ENCODE measurements at regions not wholly inside any gene's neighbourhood (a gene's known extent, or its start where the extent isn't known, plus 50 kb on each side); places are given as distances from the start of the nearest gene placed in this dataset.

DNA sequence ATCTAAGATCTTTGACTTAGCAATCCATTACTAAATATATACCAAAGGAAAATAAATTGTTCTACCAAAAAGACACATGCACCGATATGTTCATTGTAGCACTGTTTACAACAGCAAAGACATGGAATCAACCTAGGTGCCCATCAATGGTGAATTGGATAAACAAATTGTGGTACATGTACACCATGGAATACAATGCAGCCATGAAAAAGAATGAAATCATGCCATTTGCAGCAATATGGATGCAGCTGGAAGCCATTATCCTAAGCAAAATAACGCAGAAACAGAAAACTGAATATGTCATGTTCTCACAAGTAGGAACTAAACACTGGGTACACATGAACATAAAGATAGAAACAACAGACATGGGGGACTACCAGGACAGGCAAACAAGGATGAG is 589.5 kb downstream of the IRX1 start:
- H3K4me3 ChIP-seq = no peak overlapping the region
- no peak for ATAC-seq (ENCODE audit: insufficient number of reproducible peaks, low FRiP score, low read depth)
- TF ChIP-seq, protein P1, sequence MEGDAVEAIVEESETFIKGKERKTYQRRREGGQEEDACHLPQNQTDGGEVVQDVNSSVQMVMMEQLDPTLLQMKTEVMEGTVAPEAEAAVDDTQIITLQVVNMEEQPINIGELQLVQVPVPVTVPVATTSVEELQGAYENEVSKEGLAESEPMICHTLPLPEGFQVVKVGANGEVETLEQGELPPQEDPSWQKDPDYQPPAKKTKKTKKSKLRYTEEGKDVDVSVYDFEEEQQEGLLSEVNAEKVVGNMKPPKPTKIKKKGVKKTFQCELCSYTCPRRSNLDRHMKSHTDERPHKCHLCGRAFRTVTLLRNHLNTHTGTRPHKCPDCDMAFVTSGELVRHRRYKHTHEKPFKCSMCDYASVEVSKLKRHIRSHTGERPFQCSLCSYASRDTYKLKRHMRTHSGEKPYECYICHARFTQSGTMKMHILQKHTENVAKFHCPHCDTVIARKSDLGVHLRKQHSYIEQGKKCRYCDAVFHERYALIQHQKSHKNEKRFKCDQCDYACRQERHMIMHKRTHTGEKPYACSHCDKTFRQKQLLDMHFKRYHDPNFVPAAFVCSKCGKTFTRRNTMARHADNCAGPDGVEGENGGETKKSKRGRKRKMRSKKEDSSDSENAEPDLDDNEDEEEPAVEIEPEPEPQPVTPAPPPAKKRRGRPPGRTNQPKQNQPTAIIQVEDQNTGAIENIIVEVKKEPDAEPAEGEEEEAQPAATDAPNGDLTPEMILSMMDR (IDR thresholded peaks at IDR 0.05) = no peak
- no peaks in the 10 kb centered on the region for H3K36me3 ChIP-seq
- no peaks in the 10 kb centered on the region for H3K4me1 ChIP-seq (ENCODE audit: control insufficient read depth in 1 of 2, low read depth in 2 of 2)
- H3K9me3 ChIP-seq = peaks cover 8% of the 10 kb centered on the region
- no peaks in the 10 kb centered on the region for H3K27me3 ChIP-seq (replicated peaks; ENCODE audit: insufficient read depth)
- no peak for DNase-seq (ENCODE audit: low spot score)
- H3K27ac ChIP-seq = no peak overlapping the region

DNA sequence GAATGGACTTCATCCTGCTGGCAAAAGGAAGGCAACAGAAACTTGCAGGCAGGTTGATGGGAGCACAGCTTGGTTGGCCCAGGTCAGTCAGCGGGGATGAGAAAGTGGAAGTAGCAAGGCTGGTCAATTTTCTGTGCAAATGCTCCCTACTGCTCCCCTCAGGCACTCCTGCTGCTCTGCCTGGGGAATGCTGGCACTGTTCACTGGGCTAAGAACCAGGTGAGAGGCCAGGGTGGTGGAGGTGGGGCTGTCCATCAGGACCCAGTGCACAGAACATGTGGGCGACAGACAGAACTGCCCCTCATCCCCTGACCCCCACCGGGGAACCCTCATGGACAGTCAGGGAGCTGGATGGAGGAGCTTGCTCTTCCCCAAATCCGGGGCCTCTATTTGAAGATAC is 593.1 kb downstream of the IRX1 start:
- TF ChIP-seq, protein P1 (IDR thresholded peaks at IDR 0.05) = no peak
- Histone ChIP-seq H3K36me3 (no peaks in the 10 kb centered on the region), H3K27me3 (replicated peaks; ENCODE audit: insufficient read depth) (no peaks in the 10 kb centered on the region), H3K27ac (no peak overlapping the region), H3K4me3 (no peak overlapping the region), H3K4me1 (ENCODE audit: control insufficient read depth in 1 of 2, low read depth in 2 of 2) (no peaks in the 10 kb centered on the region), H3K9me3 (peaks cover 5% of the 10 kb centered on the region)
- DNase-seq (ENCODE audit: low spot score) = no peak
- ATAC-seq (ENCODE audit: insufficient number of reproducible peaks, low FRiP score, low read depth) = no peak

DNA sequence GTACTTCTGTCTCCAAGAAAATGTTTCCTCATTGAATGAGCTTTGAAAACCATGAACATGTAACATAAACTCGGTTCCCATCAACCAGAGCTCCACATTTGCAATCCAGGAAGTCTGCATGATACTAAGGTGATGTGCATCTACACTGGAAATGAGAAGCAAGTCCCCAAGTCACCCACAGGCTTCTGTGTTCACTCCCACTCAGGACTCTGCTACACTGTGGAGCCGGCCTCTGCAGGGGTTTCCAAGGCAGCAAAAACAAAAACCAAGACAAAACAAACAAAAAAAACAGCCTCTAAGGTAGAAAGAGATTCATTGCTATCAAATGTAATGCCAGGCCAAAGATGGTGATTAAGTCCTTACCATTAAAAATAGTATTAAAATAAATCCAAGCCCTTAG is 593.7 kb downstream of the IRX1 start:
- DNase-seq (ENCODE audit: low spot score) (no peak), ATAC-seq (ENCODE audit: insufficient number of reproducible peaks, low FRiP score, low read depth) (no peak)
- Histone ChIP-seq H3K27me3 (replicated peaks; ENCODE audit: insufficient read depth) (no peaks in the 10 kb centered on the region), H3K9me3 (no peaks in the 10 kb centered on the region), H3K4me3 (no peak overlapping the region), H3K36me3 (no peaks in the 10 kb centered on the region), H3K4me1 (ENCODE audit: control insufficient read depth in 1 of 2, low read depth in 2 of 2) (no peaks in the 10 kb centered on the region), H3K27ac (no peak overlapping the region)
- TF ChIP-seq, protein P1 (IDR thresholded peaks at IDR 0.05) = no peak

DNA sequence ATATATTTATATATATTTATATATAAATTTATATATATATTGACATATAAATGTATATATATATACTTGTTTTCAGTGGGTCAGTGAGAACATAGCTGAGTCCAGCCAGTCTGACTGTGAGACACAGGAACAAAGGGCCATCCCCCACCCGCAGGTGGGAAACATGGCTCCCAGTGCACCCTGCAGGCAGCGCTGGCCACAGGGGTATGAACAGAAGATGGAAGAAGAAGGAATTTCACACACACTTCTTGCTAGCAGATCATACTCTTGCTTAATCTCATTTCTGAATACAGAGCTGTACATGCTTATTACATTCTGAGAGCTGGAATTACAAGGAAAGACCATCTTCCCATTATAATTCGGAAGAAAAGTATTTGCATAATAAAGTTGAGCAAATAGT is 595.4 kb downstream of the IRX1 start:
- TF ChIP-seq, protein P1 (IDR thresholded peaks at IDR 0.05) = no peak
- Histone ChIP-seq H3K27ac (no peak overlapping the region), H3K27me3 (replicated peaks; ENCODE audit: insufficient read depth) (no peaks in the 10 kb centered on the region), H3K4me1 (ENCODE audit: control insufficient read depth in 1 of 2, low read depth in 2 of 2) (no peaks in the 10 kb centered on the region), H3K4me3 (no peak overlapping the region), H3K36me3 (no peaks in the 10 kb centered on the region), H3K9me3 (no peaks in the 10 kb centered on the region)
- DNase-seq (ENCODE audit: low spot score) (no peak), ATAC-seq (ENCODE audit: insufficient number of reproducible peaks, low FRiP score, low read depth) (no peak)

DNA sequence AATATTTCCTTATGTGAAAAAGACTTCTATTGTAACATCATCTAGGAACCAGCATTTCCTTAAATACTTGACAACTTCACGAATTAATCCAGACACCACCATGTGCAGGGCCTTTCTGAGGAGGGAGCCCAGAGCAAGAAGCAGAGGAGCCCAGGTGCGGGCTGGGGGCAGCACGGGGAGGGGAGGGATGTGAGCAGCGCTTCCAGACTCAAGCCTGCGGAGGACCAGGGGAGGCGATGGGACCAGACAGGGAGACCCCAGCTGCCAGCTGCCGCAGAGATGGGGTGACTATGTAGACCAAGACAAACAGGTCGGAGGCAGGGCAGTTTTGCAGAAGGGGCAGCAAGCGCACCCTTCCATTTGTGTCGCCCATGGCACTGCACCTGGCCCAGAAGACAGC is 596.1 kb downstream of the IRX1 start:
- DNase-seq (ENCODE audit: low spot score) = no peak
- H3K36me3 ChIP-seq = no peaks in the 10 kb centered on the region
- no peaks in the 10 kb centered on the region for H3K4me1 ChIP-seq (ENCODE audit: control insufficient read depth in 1 of 2, low read depth in 2 of 2)
- H3K27ac ChIP-seq = no peak overlapping the region
- H3K27me3 ChIP-seq (replicated peaks; ENCODE audit: insufficient read depth) = no peaks in the 10 kb centered on the region
- ATAC-seq (ENCODE audit: insufficient number of reproducible peaks, low FRiP score, low read depth) = no peak
- TF ChIP-seq, protein P1 (IDR thresholded peaks at IDR 0.05) = no peak
- no peak overlapping the region for H3K4me3 ChIP-seq
- H3K9me3 ChIP-seq = no peaks in the 10 kb centered on the region

Data from thoracic aorta (tissue), 2 donors.